ENCODE measurements at regions not wholly inside any gene's neighbourhood (a gene's known extent, or its start where the extent isn't known, plus 50 kb on each side); places are given as distances from the start of the nearest gene placed in this dataset.
"Not testable (repeated sequence)": the region's sequence is repeated elsewhere in the genome, so short reads cannot be mapped to it uniquely, and the experiment has no call there.

DNA sequence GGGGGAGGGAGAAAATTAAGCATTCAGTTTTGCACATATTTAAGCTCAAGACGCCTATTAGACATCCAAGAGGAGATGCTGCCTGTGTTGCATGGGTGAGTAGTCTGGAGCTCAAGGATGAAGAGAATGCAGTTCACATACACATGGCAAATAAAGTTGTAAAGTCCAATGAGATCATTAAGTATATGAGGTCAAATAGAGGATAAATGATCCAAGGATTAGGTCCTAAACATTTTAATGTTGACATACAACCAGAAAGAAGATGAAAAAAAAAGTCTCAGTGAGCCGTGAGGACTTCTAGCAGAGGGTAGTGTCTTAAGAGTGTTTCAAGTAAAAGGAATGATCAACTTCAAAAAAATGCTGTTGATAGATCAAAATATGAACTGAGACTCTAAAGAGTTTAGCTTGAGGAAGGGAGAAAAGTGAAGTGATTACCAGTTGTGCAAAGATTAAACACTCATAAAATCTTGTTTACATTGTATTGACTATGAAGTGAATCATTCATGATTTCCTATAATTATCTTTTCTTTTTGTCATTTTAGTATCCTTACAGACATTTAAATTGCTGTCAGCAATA is 251.8 kb downstream of the ZNF608 start:
- H3K9me3 ChIP-seq: no peaks in the 10 kb centered on the region
- 92 to 94% methylated on average over 2 of the region's 2 CpGs for WGBS, 2 donors
- H3K4me1 ChIP-seq: peaks cover 0 to 2% (median 0%) of the 10 kb centered on the region in 3 donors
- no peaks in the 10 kb centered on the region for H3K36me3 ChIP-seq
- TF ChIP-seq, protein P1, sequence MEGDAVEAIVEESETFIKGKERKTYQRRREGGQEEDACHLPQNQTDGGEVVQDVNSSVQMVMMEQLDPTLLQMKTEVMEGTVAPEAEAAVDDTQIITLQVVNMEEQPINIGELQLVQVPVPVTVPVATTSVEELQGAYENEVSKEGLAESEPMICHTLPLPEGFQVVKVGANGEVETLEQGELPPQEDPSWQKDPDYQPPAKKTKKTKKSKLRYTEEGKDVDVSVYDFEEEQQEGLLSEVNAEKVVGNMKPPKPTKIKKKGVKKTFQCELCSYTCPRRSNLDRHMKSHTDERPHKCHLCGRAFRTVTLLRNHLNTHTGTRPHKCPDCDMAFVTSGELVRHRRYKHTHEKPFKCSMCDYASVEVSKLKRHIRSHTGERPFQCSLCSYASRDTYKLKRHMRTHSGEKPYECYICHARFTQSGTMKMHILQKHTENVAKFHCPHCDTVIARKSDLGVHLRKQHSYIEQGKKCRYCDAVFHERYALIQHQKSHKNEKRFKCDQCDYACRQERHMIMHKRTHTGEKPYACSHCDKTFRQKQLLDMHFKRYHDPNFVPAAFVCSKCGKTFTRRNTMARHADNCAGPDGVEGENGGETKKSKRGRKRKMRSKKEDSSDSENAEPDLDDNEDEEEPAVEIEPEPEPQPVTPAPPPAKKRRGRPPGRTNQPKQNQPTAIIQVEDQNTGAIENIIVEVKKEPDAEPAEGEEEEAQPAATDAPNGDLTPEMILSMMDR (IDR thresholded peaks at IDR 0.05): no peak
- H3K27me3 ChIP-seq: no peaks in the 10 kb centered on the region
- intact Hi-C loops (cut with DNase I): no loop called here
- no peak for DNase-seq
- H3K4me3 ChIP-seq: no peak overlapping the region
- no peak for ATAC-seq
- FAIRE-seq: no peak
- H3K27ac ChIP-seq: no peak overlapping the region

DNA sequence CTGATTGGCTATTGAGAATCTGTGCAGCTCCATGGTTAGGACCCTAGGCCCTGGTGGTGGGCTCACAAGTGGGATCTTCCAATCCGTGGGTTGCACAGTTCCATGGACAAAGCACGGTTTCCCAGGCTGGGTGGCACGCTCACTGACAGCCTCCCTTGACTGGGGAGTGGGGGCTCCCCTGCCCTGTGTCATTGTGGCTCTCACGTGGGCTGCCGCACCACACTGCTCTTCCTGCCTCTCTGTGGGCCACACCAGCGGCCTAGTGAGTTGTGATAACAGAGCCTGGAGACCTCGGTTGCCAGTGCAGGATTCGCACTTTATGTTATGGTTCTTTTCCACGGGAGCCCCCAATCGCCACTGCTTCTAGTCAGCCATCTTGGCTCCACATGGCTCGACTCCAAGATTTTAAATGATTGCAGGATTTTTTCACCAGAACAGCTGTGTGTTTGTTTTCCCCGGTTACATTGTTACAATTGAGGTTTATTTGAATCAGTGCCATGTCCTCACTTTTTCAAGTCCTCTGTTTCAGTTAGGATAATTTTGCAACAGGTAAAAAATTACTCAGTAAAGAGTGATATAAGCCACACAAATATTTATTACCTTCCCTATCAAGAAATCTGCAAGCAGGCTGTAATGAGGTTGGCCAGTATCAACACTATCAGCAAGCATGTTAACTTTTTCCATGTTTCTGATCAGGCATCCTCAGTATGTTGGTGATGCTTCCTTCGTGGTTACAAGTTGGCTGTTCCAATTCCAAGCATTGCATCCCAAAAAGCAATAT is 253.8 kb downstream of the ZNF608 start:
- Histone ChIP-seq H3K36me3 (no peaks in the 10 kb centered on the region), H3K27me3 (no peaks in the 10 kb centered on the region), H3K4me3 (no peak overlapping the region), H3K9me3 (no peaks in the 10 kb centered on the region), H3K27ac (no peak overlapping the region), H3K4me1 (peaks cover 0 to 2% (median 0%) of the 10 kb centered on the region in 3 donors)
- 79 to 85% methylated on average over 13 of the region's 13 CpGs for WGBS, 2 donors
- TF ChIP-seq, protein P1 (IDR thresholded peaks at IDR 0.05): no peak
- intact Hi-C loops (cut with DNase I): no loop called here
- peak in 1 of 6 donors; percentile 15 for DNase-seq
- ATAC-seq: peak in 2 of 4 donors; percentile 35 to 72
- no peak for FAIRE-seq

DNA sequence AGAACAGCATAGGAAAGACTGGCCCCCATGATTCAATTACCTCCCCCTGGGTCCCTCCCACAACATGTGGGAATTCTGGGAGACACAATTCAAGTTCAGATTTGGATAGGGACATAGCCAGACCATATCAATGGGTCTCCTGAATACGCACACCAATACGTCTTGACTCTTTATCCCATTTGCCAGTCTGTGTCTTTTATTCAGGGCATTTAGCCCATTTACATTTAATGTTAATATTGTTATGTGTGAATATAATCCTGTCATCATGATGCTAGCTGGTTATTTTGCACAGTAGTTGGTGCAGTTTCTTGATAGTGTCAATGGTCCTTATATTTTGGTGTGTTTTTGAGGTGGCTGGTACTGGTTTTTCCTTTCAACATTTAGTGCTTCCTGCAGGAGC is 256.1 kb downstream of the ZNF608 start:
- H3K4me1 ChIP-seq; H3K4me3 ChIP-seq; ATAC-seq; FAIRE-seq; H3K9me3 ChIP-seq; DNase-seq; H3K27me3 ChIP-seq; H3K27ac ChIP-seq; intact Hi-C loops (cut with DNase I); H3K36me3 ChIP-seq: not testable (repeated sequence)
- WGBS, 2 donors: 95 to 97% methylated on average over 2 of the region's 2 CpGs

DNA sequence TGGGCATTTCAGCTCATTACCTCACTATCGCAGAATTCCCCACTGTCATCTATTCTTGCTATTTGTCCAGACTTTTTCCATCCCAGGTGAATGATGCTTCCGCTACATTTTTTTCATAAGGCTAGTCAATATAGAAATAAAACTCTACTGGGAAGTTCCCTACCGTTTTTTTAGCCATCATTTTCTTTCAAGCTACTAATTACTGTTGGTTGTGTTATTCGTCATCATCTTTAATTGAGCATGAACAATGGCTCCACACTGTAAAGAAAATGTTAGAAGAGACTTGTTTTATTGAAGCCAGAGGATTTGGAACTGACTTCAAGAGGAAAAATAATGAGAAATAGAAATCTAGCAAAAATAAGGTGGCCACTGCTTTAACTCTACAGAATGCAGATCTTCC is 265.0 kb downstream of the ZNF608 start:
- Histone ChIP-seq H3K36me3 (no peaks in the 10 kb centered on the region), H3K4me3 (no peak overlapping the region), H3K27ac (no peak overlapping the region), H3K27me3 (no peaks in the 10 kb centered on the region), H3K9me3 (no peaks in the 10 kb centered on the region), H3K4me1 (peaks cover 0 to 5% (median 0%) of the 10 kb centered on the region in 3 donors)
- TF ChIP-seq, protein P1 (IDR thresholded peaks at IDR 0.05): no peak
- ATAC-seq (no peak), DNase-seq (no peak), FAIRE-seq (no peak)
- intact Hi-C loops (cut with DNase I): no loop called here
- WGBS, 2 donors: 76 to 84% methylated on average over 4 of the region's 4 CpGs

DNA sequence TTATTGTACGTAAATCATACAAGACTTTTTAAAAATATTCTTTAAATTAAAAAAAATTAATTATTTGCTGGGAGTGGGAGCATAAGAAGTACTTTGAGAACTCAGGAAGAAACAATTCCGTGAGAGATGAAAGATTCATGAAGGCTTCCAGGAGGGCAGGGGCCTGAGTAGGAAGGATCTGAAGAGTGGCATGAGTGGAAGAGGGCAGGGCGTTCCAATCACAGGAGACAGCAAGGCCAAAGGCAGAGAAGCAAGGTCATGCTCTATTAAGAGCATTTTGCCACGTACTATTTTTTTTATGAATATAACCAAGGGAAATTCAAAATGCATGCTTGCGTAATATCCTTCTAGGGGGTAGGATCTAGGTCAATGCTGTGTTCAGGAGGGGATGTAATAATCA is 265.5 kb downstream of the ZNF608 start:
- H3K27me3 ChIP-seq: no peaks in the 10 kb centered on the region
- H3K4me1 ChIP-seq: peaks cover 0 to 5% (median 0%) of the 10 kb centered on the region in 3 donors
- H3K4me3 ChIP-seq: no peak overlapping the region
- no peaks in the 10 kb centered on the region for H3K9me3 ChIP-seq
- H3K36me3 ChIP-seq: no peaks in the 10 kb centered on the region
- TF ChIP-seq, protein P1 (IDR thresholded peaks at IDR 0.05): no peak
- intact Hi-C loops (cut with DNase I): no loop called here
- 89 to 92% methylated on average over 5 of the region's 5 CpGs for WGBS, 2 donors
- no peak for ATAC-seq
- no peak for DNase-seq
- FAIRE-seq: no peak
- no peak overlapping the region for H3K27ac ChIP-seq
